Gastroesophageal sphincter (tissue), 4 donors: ENCODE measurements at regions not wholly inside any gene's neighbourhood (a gene's known extent, or its start where the extent isn't known, plus 50 kb on each side); places are given as distances from the start of the nearest gene placed in this dataset.

Experiments used
- ATAC-seq: fragments of 150-250 bp; one replicate; pipeline ENCODE4 v1.9.1; 2016; ENCODE audit warnings: mild to moderate bottlenecking, moderate library complexity
- H3K27ac ChIP-seq, 4 donors: fragments of 200-600 bp; sonication (generic) in 3 of 4; 1 replicate in 3 of 4; 2 replicates in 1 of 4; pipeline ENCODE4 v1.5.1; 2016 to 2019
- H3K27me3 ChIP-seq: fragments of 200-600 bp; sonication (generic); one replicate; pipeline ENCODE4 v1.5.1; 2019
- H3K36me3 ChIP-seq, 2 donors: fragments of 200-600 bp; sonication (generic); one replicate each; pipeline ENCODE4 v1.5.1; 2019; ENCODE audit warnings: control low read depth in 1 of 2
- H3K4me1 ChIP-seq, 3 donors: fragments of 200-600 bp; sonication (generic); 1 replicate in 2 of 3; 2 replicates in 1 of 3; pipeline ENCODE4 v1.5.1; 2016 to 2019; ENCODE audit warnings: control low read depth in 2 of 3
- H3K4me3 ChIP-seq, 2 donors: fragments of 200-600 bp; sonication (generic); one replicate each; pipeline ENCODE4 v1.5.1; 2019; ENCODE audit warnings: mild to moderate bottlenecking in 1 of 2, moderate library complexity in 1 of 2
- H3K9me3 ChIP-seq, 3 donors: fragments of 200-600 bp; sonication (generic); one replicate each; pipeline ENCODE4 v1.5.1; 2017 to 2019; ENCODE audit warnings: control low read depth in 2 of 3
- CTCF ChIP-seq, 4 experiments: fragments of 200-600 bp in 2 of 4; fragments of 450-650 bp in 2 of 4; sonication (generic) in 1 of 4; IDR thresholded peaks; one replicate each; pipeline ENCODE4 v1.5.1; 2017 to 2019; ENCODE audit warnings: antibody characterized with exemption in 4 of 4, mild to moderate bottlenecking in 2 of 4, moderate library complexity in 2 of 4
- EP300 ChIP-seq: sonication (generic); formaldehyde crosslinking; IDR thresholded peaks from one replicate; pipeline ENCODE4 v1.6.1; 2017; ENCODE audit warnings: antibody characterized with exemption, mild to moderate bottlenecking
- POLR2A ChIP-seq, 2 donors: fragments of 450-650 bp; IDR thresholded peaks; one replicate each; pipeline ENCODE4 v1.6.1; 2017; ENCODE audit warnings: antibody characterized with exemption in 2 of 2, mild to moderate bottlenecking in 2 of 2, moderate library complexity in 1 of 2
- POLR2AphosphoS5 ChIP-seq: sonication (generic); formaldehyde crosslinking; IDR thresholded peaks from one replicate; pipeline ENCODE4 v1.6.1; 2017; ENCODE audit warnings: antibody characterized with exemption
- WGBS, 2 donors: methylation state at CpG; one replicate each; pipeline ENCODE4 v1.1.5; 2018; ENCODE audit warnings: low coverage in 1 of 2; 5-methylcytosine and 5-hydroxymethylcytosine counted together

GRCh38 chr1:55588309-55588708 is 373.1 kb upstream of the USP24 start:
- peak overlapping the region in 3 of 4 donors; percentile 3 to 62 (median 12) for H3K27ac ChIP-seq
- TF ChIP-seq CTCF (IDR thresholded peaks at IDR 0.05) (no peak), POLR2A (IDR thresholded peaks at IDR 0.05) (no peak), POLR2AphosphoS5 (no peak), EP300 (no peak)
- no peaks in the 10 kb centered on the region for H3K9me3 ChIP-seq
- no peaks in the 10 kb centered on the region for H3K27me3 ChIP-seq
- H3K4me1 ChIP-seq, result peaks cover 0 to 44% (median 0%) of the 10 kb centered on the region in 3 donors
- no peak for ATAC-seq
- H3K36me3 ChIP-seq, result no peaks in the 10 kb centered on the region
- 37 to 57% methylated on average over 2 of the region's 2 CpGs for WGBS, 2 donors
- no peak overlapping the region for H3K4me3 ChIP-seq

- Histone ChIP-seq H3K27ac (no peak overlapping the region), H3K36me3 (no peaks in the 10 kb centered on the region), H3K4me1 (peaks cover 0 to 55% (median 0%) of the 10 kb centered on the region in 3 donors), H3K27me3 (no peaks in the 10 kb centered on the region), H3K4me3 (no peak overlapping the region), H3K9me3 (no peaks in the 10 kb centered on the region)
- no peak for ATAC-seq
- WGBS, 2 donors, result 94 to 100% methylated on average over 1 to 3 of the region's 3 CpGs
- TF ChIP-seq POLR2AphosphoS5 (no peak), CTCF (IDR thresholded peaks at IDR 0.05) (no peak), POLR2A (IDR thresholded peaks at IDR 0.05) (no peak), EP300 (no peak)
These were observed 371.6 kb upstream of the USP24 start for GRCh38 chr1:55586771-55587170.

- Histone ChIP-seq H3K36me3 (no peaks in the 10 kb centered on the region), H3K4me3 (no peak overlapping the region), H3K27me3 (no peaks in the 10 kb centered on the region), H3K4me1 (peaks cover 0 to 65% (median 0%) of the 10 kb centered on the region in 3 donors), H3K27ac (peak overlapping the region in 2 of 4 donors; percentile 40 to 48), H3K9me3 (no peaks in the 10 kb centered on the region)
- no peak for ATAC-seq
- no peak for TF ChIP-seq POLR2AphosphoS5
- TF ChIP-seq EP300, result no peak
- TF ChIP-seq CTCF (IDR thresholded peaks at IDR 0.05), result no peak
- TF ChIP-seq POLR2A (IDR thresholded peaks at IDR 0.05), result no peak
- WGBS, 2 donors, result 70 to 85% methylated on average over 3 of the region's 3 CpGs
These were observed 370.2 kb upstream of the USP24 start for GRCh38 chr1:55585402-55585792.

GRCh38 chr1:55584526-55585401 is 369.6 kb upstream of the USP24 start:
- TF ChIP-seq POLR2AphosphoS5, result no peak
- Histone ChIP-seq H3K9me3 (no peaks in the 10 kb centered on the region), H3K27me3 (no peaks in the 10 kb centered on the region), H3K4me1 (peaks cover 0 to 68% (median 0%) of the 10 kb centered on the region in 3 donors), H3K27ac (peak overlapping the region in 3 of 4 donors; percentile 9 to 48 (median 40)), H3K4me3 (no peak overlapping the region), H3K36me3 (no peaks in the 10 kb centered on the region)
- WGBS, 2 donors, result 43 to 49% methylated on average over 2 of the region's 2 CpGs
- ATAC-seq, result no peak

- Histone ChIP-seq H3K27ac (peak overlapping the region in 3 of 4 donors; percentile 14 to 79 (median 73)), H3K4me3 (no peak overlapping the region), H3K9me3 (no peaks in the 10 kb centered on the region), H3K36me3 (no peaks in the 10 kb centered on the region), H3K4me1 (peaks cover 0 to 65% (median 0%) of the 10 kb centered on the region in 3 donors), H3K27me3 (no peaks in the 10 kb centered on the region)
- no peak for ATAC-seq
- WGBS, 2 donors, result 88 to 100% methylated on average over 1 to 2 of the region's 4 CpGs
- no peak for TF ChIP-seq EP300
- no peak for TF ChIP-seq CTCF (IDR thresholded peaks at IDR 0.05)
- TF ChIP-seq POLR2AphosphoS5, result no peak
- TF ChIP-seq POLR2A (IDR thresholded peaks at IDR 0.05), result no peak
These were observed 366.9 kb upstream of the USP24 start for GRCh38 chr1:55582084-55582483.
